Cardiac fibroblast (primary cell): ENCODE measurements at regions not wholly inside any gene's neighbourhood (a gene's known extent, or its start where the extent isn't known, plus 50 kb on each side); places are given as distances from the start of the nearest gene placed in this dataset.

ENCODE experiments used
- DNase-seq, 2 donors: peaks; one replicate each; pipeline versions ENCODE4 v3.0.0 to v3.0.0-alpha.2; 2010; ENCODE audit warnings: low read depth in 2 of 2
- H3K4me3 ChIP-seq, 2 donors: replicated peaks in 1 of 2; 1 replicate in 1 of 2; 2 replicates in 1 of 2; pipeline ENCODE4 v1.5.1; 2011; ENCODE audit warnings: low read depth in 2 of 2, low read length in 2 of 2, mild to moderate bottlenecking in 2 of 2, moderate library complexity in 1 of 2
- TF ChIP-seq, protein P1 (sequence below): IDR thresholded peaks from one replicate; pipeline ENCODE4 v1.5.1; 2011; ENCODE audit warnings: low read depth, mild to moderate bottlenecking, low read length, inconsistent platforms

GRCh38 chr9:88077071-88077617, 61.1 kb downstream of the SPATA31C2 start:
- no peak for DNase-seq
- TF ChIP-seq, protein P1, sequence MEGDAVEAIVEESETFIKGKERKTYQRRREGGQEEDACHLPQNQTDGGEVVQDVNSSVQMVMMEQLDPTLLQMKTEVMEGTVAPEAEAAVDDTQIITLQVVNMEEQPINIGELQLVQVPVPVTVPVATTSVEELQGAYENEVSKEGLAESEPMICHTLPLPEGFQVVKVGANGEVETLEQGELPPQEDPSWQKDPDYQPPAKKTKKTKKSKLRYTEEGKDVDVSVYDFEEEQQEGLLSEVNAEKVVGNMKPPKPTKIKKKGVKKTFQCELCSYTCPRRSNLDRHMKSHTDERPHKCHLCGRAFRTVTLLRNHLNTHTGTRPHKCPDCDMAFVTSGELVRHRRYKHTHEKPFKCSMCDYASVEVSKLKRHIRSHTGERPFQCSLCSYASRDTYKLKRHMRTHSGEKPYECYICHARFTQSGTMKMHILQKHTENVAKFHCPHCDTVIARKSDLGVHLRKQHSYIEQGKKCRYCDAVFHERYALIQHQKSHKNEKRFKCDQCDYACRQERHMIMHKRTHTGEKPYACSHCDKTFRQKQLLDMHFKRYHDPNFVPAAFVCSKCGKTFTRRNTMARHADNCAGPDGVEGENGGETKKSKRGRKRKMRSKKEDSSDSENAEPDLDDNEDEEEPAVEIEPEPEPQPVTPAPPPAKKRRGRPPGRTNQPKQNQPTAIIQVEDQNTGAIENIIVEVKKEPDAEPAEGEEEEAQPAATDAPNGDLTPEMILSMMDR: no peak
- H3K4me3 ChIP-seq: peak overlapping the region; percentile 58 to 59

DNA sequence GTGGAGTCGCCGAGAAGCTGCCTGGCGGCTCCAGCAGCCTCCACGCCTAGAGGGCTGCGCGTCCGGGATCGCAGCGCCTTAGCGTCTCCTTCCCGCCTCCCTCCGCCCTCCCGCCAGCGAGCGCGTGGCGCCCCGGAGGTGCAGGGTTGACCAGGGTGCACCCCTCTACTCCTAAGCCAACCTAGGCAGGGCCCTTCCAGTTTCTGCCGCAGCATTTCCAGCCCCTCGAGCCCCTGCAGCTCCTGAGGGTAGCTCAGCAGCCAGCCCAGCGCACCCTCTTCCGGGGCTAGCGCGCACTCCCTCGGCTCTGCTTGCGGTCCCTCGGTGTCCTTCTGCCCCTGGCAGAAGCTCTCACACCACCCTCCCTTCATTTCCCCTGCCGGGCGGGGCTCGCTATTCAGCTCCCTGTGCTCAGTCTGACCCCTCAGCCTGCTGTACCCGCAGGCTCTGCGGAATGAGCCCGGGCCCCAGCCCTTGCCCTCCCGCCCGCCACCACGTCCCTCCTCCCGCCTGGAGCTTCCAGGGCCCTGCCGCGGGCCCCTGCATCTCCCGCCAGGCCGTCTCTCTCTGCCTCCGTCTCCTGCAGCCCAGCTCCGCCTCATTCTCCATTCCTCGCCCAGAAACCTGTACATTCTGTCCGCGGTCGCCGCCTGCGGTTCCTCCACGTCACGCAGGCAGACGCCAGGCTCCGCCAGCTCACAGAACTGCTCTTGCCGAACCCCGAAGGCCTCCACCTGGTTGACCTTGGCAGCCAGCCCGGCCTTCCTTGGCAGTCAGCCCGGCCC, 61.8 kb downstream of the SPATA31C2 start:
- H3K4me3 ChIP-seq: peak overlapping the region; percentile 58 to 59
- peak; percentile 79 to 83 for DNase-seq
- TF ChIP-seq, protein P1: peak; percentile 1

GRCh38 chr9:88075966-88076285, 62.3 kb downstream of the SPATA31C2 start:
- DNase-seq: no peak
- peak overlapping the region; percentile 58 to 59 for H3K4me3 ChIP-seq
- TF ChIP-seq, protein P1: peak; percentile 29

- no peak for DNase-seq
- TF ChIP-seq, protein P1: no peak
- H3K4me3 ChIP-seq: no peak overlapping the region
Observed at GRCh38 chr9:88075506-88075905, 62.8 kb downstream of the SPATA31C2 start.

DNA sequence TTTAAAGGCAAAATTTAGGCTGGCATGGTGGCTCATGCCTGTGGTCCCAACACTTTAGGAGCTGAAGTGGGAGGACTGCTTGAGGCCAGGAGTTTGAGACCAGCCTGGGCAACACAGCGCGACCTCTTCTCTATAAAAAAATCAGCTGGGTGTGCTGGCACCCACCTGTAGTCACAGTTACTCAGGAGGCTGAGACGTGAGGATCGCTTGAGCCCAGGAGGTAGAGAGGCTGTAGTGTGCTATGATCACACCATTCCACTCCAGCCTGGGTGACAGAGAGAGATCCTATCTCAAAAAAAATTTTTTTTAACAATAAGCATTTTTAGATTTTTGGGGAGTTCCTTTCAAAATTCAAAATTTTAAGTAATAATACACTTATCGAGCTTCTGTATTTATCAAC, 63.3 kb downstream of the SPATA31C2 start:
- TF ChIP-seq, protein P1: no peak
- no peak for DNase-seq
- H3K4me3 ChIP-seq: no peak overlapping the region

DNA sequence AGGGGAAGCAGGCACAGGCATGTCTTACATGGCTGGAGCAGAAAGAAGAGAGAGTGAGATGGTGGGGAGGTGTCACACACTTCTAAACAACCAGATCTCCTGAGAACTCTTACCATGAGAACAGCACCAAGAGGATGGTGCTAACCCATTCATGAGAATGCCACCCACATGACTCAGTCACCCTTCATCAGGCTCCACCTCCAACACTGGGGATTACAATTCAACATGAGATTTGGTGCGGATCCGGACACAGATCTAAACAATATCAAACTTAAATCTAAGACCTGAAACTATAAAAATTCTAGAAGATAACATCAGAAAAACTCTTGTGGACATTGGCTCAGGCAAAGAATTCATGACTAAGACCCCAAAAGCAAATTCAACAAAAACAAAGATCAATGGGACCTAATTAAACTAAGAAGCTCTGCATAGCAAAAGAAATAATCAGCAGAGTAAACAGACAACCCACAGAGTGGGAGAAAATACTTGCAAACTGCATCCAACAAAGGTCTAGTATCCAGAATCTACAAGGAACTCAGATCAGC, 65.4 kb downstream of the SPATA31C2 start:
- TF ChIP-seq, protein P1: no peak
- DNase-seq: no peak
- no peak overlapping the region for H3K4me3 ChIP-seq
